A549 (cell line): ENCODE measurements at regions not wholly inside any gene's neighbourhood (a gene's known extent, or its start where the extent isn't known, plus 50 kb on each side); places are given as distances from the start of the nearest gene placed in this dataset.

ENCODE experiments used
- ATAC-seq, 2 experiments: fragments of 200-7000 bp in 1 of 2; fragments of >200 bp in 1 of 2; cut with Nextera tagmentation in 1 of 2; cut with Tn5 transposase in 1 of 2; 3 replicates each; pipeline versions ENCODE4 v1.8.0 to v1.9.1; 2018 to 2020; ENCODE audit warnings: mild to moderate bottlenecking in 1 of 2, moderate library complexity in 1 of 2
- CTCF ChIA-PET: fragments of 300-600 bp; sonication (Branson Sonifier 250); formaldehyde crosslinking; extraction: SDS; loops from one replicate; lab custom pipeline; 2021; ENCODE audit warnings: antibody characterized with exemption, inconsistent platforms; lab: Yijun Ruan, JAX
- POLR2A ChIA-PET: fragments of 350-600 bp; formaldehyde crosslinking; extraction: SDS; loops from one replicate; lab custom pipeline; 2021; ENCODE audit warnings: antibody characterized with exemption, inconsistent platforms; lab: Yijun Ruan, JAX
- DNase-seq, 2 experiments: peaks; one replicate each; pipeline versions ENCODE4 v3.0.0 to v3.0.0-alpha.2; 2011 to 2016; ENCODE audit warnings: low read depth in 1 of 2, low spot score in 1 of 2
- FAIRE-seq: peaks from 2 replicates; lab custom pipeline; 2011; peaks lifted over from hg19 to GRCh38; lab: Jason Lieb, UNC
- H3K27ac ChIP-seq, 2 experiments: fragments of >200 bp; sonication (Bioruptor Twin); formaldehyde crosslinking; 3 replicates each; pipeline ENCODE4 v1.5.1; 2016 to 2017
- H3K4me1 ChIP-seq: fragments of >200 bp; sonication (Bioruptor Twin); formaldehyde crosslinking; 3 replicates; pipeline ENCODE4 v1.6.1; 2016
- H3K4me2 ChIP-seq: fragments of >200 bp; sonication (Bioruptor Twin); formaldehyde crosslinking; 3 replicates; pipeline ENCODE4 v1.6.1; 2016
- H3K4me3 ChIP-seq: fragments of >200 bp; sonication (Bioruptor Twin); formaldehyde crosslinking; 3 replicates; pipeline ENCODE4 v1.5.1; 2016
- H3K9me3 ChIP-seq: fragments of >200 bp; sonication (Bioruptor Twin); formaldehyde crosslinking; 3 replicates; pipeline ENCODE4 v1.6.1; 2016
- BCL3 ChIP-seq: fragments of >200 bp; sonication (Bioruptor Twin); formaldehyde crosslinking; IDR thresholded peaks from 3 replicates; pipeline ENCODE4 v1.6.1; 2016
- CBX8 ChIP-seq: fragments of 200-600 bp; sonication (generic); IDR thresholded peaks from 2 replicates; pipeline ENCODE4 v1.6.1; 2016
- E2F6 ChIP-seq: IDR thresholded peaks from 2 replicates; pipeline ENCODE4 v1.6.1; 2012; ENCODE audit warnings: low read depth, borderline replicate concordance
- FOXS1 ChIP-seq: fragments of 250-450 bp; sonication (Bioruptor Pico); IDR thresholded peaks from 2 replicates; pipeline ENCODE4 v1.5.0; 2020; ENCODE audit warnings: mild to moderate bottlenecking, moderate library complexity
- GATA3 ChIP-seq: IDR thresholded peaks from 2 replicates; pipeline ENCODE4 v1.6.1; 2012; ENCODE audit warnings: borderline replicate concordance
- HEYL ChIP-seq: fragments of 250-450 bp; sonication (Bioruptor Pico); IDR thresholded peaks from 2 replicates; pipeline ENCODE4 v1.8.0; 2021; ENCODE audit warnings: mild to moderate bottlenecking, moderate library complexity
- HOXB13 ChIP-seq: fragments of 250-450 bp; sonication (Bioruptor Pico); IDR thresholded peaks from 2 replicates; pipeline ENCODE4 v1.5.0; 2020; ENCODE audit warnings: low read depth, mild to moderate bottlenecking, moderate library complexity
- MAX ChIP-seq: IDR thresholded peaks from 2 replicates; pipeline ENCODE4 v1.6.1; 2012
- MYC ChIP-seq: IDR thresholded peaks from 2 replicates; pipeline ENCODE4 v1.6.1; 2012; ENCODE audit warnings: mild to moderate bottlenecking, inconsistent platforms, low read length, improper control_type of control experiment, borderline replicate concordance
- PBX3 ChIP-seq: IDR thresholded peaks from 2 replicates; pipeline ENCODE4 v1.6.1; 2012
- POLR2AphosphoS2 ChIP-seq: conservative IDR thresholded peaks from 2 replicates; pipeline ENCODE4 v1.6.1; 2012; ENCODE audit warnings: low read length, improper control_type of control experiment, inconsistent platforms
- TFCP2L1 ChIP-seq: fragments of 250-450 bp; sonication (Bioruptor Pico); IDR thresholded peaks from 2 replicates; pipeline ENCODE4 v1.5.0; 2021; ENCODE audit warnings: mild to moderate bottlenecking
- ZFP36 ChIP-seq: fragments of 450-650 bp; IDR thresholded peaks from 2 replicates; pipeline ENCODE4 v1.6.1; 2014; ENCODE audit warnings: borderline replicate concordance; ENCODE audit not compliant: partially characterized antibody
- WGBS: methylation state at CpG from one replicate; pipeline ENCODE4 v1.1.6; 2017; ENCODE audit errors: missing lambda C conversion rate; 5-methylcytosine and 5-hydroxymethylcytosine counted together

- Histone ChIP-seq H3K4me1 (no peaks in the 10 kb centered on the region), H3K4me2 (no peak overlapping the region), H3K9me3 (no peaks in the 10 kb centered on the region), H3K27ac (no peak overlapping the region), H3K4me3 (no peak overlapping the region)
- no peak for ATAC-seq
- WGBS, result 26% methylated on average over 10 of the region's 18 CpGs
- CTCF ChIA-PET, result no interaction called here
- no peak for DNase-seq
- POLR2A ChIA-PET, result no interaction called here
- no peak for TF ChIP-seq MYC
- no peak for TF ChIP-seq FOXS1 (CRISPR knock-in tag)
- no peak for TF ChIP-seq GATA3
- TF ChIP-seq HOXB13, result no peak
- no peak for FAIRE-seq
These were observed 588.2 kb downstream of the BRD1 start for GRCh38 chr22:49239264-49240015.

GRCh38 chr22:49238181-49239141 lies 589.2 kb downstream of the BRD1 start:
- H3K4me2 ChIP-seq, result no peak overlapping the region
- 45% methylated on average over 16 of the region's 25 CpGs for WGBS
- ATAC-seq (no peak), FAIRE-seq (no peak), DNase-seq (no peak)
- TF ChIP-seq FOXS1 (CRISPR knock-in tag) (no peak), POLR2AphosphoS2 (no peak), PBX3 (no peak), HEYL (no peak), MAX (no peak), E2F6 (no peak)
- no peaks in the 10 kb centered on the region for H3K9me3 ChIP-seq
- H3K27ac ChIP-seq, result no peak overlapping the region
- ChIA-PET CTCF (no interaction called here), POLR2A (no interaction called here)
- H3K4me3 ChIP-seq, result no peak overlapping the region
- no peaks in the 10 kb centered on the region for H3K4me1 ChIP-seq

- TF ChIP-seq BCL3, result no peak
- no peak for TF ChIP-seq CBX8
- no peak for TF ChIP-seq ZFP36
- ChIA-PET CTCF (no interaction called here), POLR2A (no interaction called here)
- Histone ChIP-seq H3K27ac (no peak overlapping the region), H3K4me2 (no peak overlapping the region), H3K9me3 (no peaks in the 10 kb centered on the region), H3K4me3 (no peak overlapping the region), H3K4me1 (no peaks in the 10 kb centered on the region)
- DNase-seq (no peak), ATAC-seq (no peak), FAIRE-seq (no peak)
- WGBS, result 6% methylated on average over 6 of the region's 7 CpGs
These were observed 590.0 kb downstream of the BRD1 start for GRCh38 chr22:49237703-49238102.

- no peak overlapping the region for H3K4me2 ChIP-seq
- POLR2A ChIA-PET, result no interaction called here
- no peak for TF ChIP-seq TFCP2L1 (CRISPR knock-in tag)
- TF ChIP-seq, all 56 proteins: peak for 0
- no peak overlapping the region for H3K4me3 ChIP-seq
- WGBS, result 51% methylated on average over 3 of the region's 3 CpGs
- no peak for ATAC-seq
- H3K9me3 ChIP-seq, result no peaks in the 10 kb centered on the region
- no peak overlapping the region for H3K27ac ChIP-seq
- CTCF ChIA-PET, result no interaction called here
- no peak for DNase-seq
- no peak for FAIRE-seq
- no peaks in the 10 kb centered on the region for H3K4me1 ChIP-seq
These were observed 590.4 kb downstream of the BRD1 start for GRCh38 chr22:49237279-49237678.
